GM12878 (cell line): ENCODE measurements at regions not wholly inside any gene's neighbourhood (a gene's known extent, or its start where the extent isn't known, plus 50 kb on each side); places are given as distances from the start of the nearest gene placed in this dataset.

Source experiments
- EZH2 ChIP-seq: IDR thresholded peaks from 2 replicates; pipeline ENCODE4 v1.6.1; 2012; ENCODE audit warnings: low read depth, mild to moderate bottlenecking, control low read depth, inconsistent platforms, low read length, borderline replicate concordance; ENCODE audit not compliant: control insufficient read depth
- RAD21 ChIP-seq: IDR thresholded peaks from 2 replicates; pipeline ENCODE4 v1.6.1; 2011; ENCODE audit warnings: mild to moderate bottlenecking, low read depth, low read length, moderate library complexity; ENCODE audit not compliant: insufficient read depth
- ZNF24 ChIP-seq: fragments of 450-650 bp; IDR thresholded peaks from 2 replicates; pipeline ENCODE4 v1.6.1; 2017; ENCODE audit warnings: antibody characterized with exemption, mild to moderate bottlenecking
- ZSCAN29 ChIP-seq: fragments of 450-650 bp; IDR thresholded peaks from 2 replicates; pipeline ENCODE4 v1.6.1; 2017; ENCODE audit warnings: mild to moderate bottlenecking, moderate library complexity
- TF ChIP-seq, protein P1 (sequence below): IDR thresholded peaks from 2 replicates; pipeline ENCODE4 v1.6.1; 2012; ENCODE audit warnings: low read depth, low read length, improper control_type of control experiment
- TF ChIP-seq, protein P2 (sequence below), 3 experiments: IDR thresholded peaks in 2 of 3; conservative IDR thresholded peaks in 1 of 3; 2 replicates each; pipeline ENCODE4 v1.5.1; 2011; ENCODE audit warnings: low read depth in 3 of 3, low read length in 3 of 3, mild to moderate bottlenecking in 3 of 3, control low read depth in 2 of 3, moderate library complexity in 2 of 3, inconsistent platforms in 1 of 3, mixed read lengths in 1 of 3; ENCODE audit not compliant: control insufficient read depth in 2 of 3, insufficient read depth in 1 of 3; ENCODE audit errors: extremely low read depth in 1 of 3

DNA sequence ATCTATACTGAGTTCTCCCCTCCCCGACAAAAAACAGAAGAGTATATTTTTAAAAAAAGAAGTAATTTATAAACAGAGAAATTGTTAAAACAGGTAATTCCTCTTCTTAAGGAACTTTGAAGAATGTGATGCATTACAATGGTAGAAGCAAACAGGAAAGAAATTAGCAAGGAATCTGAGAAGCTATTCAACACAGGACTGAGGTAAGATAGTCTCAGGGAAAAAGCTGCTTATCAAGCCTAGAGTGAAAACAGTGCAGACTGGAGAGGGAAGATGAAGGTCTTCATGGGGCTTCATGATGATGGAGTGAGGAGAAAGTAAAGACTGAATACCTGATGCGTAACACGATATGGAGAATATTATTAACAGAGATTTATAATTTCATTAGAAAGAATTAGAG is 880.0 kb downstream of the SLC16A7 start:
- TF ChIP-seq EZH2 (no peak), RAD21 (no peak), ZNF24 (no peak), ZSCAN29 (no peak)
- TF ChIP-seq, protein P1, sequence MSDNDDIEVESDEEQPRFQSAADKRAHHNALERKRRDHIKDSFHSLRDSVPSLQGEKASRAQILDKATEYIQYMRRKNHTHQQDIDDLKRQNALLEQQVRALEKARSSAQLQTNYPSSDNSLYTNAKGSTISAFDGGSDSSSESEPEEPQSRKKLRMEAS, result no peak
- TF ChIP-seq, protein P2, sequence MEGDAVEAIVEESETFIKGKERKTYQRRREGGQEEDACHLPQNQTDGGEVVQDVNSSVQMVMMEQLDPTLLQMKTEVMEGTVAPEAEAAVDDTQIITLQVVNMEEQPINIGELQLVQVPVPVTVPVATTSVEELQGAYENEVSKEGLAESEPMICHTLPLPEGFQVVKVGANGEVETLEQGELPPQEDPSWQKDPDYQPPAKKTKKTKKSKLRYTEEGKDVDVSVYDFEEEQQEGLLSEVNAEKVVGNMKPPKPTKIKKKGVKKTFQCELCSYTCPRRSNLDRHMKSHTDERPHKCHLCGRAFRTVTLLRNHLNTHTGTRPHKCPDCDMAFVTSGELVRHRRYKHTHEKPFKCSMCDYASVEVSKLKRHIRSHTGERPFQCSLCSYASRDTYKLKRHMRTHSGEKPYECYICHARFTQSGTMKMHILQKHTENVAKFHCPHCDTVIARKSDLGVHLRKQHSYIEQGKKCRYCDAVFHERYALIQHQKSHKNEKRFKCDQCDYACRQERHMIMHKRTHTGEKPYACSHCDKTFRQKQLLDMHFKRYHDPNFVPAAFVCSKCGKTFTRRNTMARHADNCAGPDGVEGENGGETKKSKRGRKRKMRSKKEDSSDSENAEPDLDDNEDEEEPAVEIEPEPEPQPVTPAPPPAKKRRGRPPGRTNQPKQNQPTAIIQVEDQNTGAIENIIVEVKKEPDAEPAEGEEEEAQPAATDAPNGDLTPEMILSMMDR (IDR thresholded peaks at IDR 0.05 in 2 of 3, conservative IDR thresholded peaks at IDR 0.05 in 1 of 3; ENCODE audit: control insufficient read depth in 2 of 3, extremely low read depth in 1 of 3, insufficient read depth in 1 of 3, low read depth in 3 of 3, low read length in 3 of 3), result no peak
